WTC11 (cell line): ENCODE measurements at regions not wholly inside any gene's neighbourhood (a gene's known extent, or its start where the extent isn't known, plus 50 kb on each side); places are given as distances from the start of the nearest gene placed in this dataset.
A peak's percentile ranks its signal among the peaks of the same experiment; 100 is the strongest.

Experiments
- ATAC-seq: fragments of 200-7000 bp; cut with Tn5 transposase; 2 replicates; pipeline ENCODE4 v1.10.0; 2021; ENCODE audit warnings: mild to moderate bottlenecking, moderate library complexity
- CTCF ChIA-PET: fragments of 300-600 bp; sonication (Branson Sonifier 250); formaldehyde crosslinking; loops from one replicate; lab custom pipeline; 2021; ENCODE audit warnings: antibody characterized with exemption; lab: Charles Lee
- POLR2A ChIA-PET: fragments of 350-600 bp; sonication (Branson Sonifier 250); formaldehyde crosslinking; loops from one replicate; lab custom pipeline; 2021; ENCODE audit warnings: antibody characterized with exemption; lab: Charles Lee
- DNase-seq: peaks from one replicate; pipeline ENCODE4 v3.0.0; 2021; ENCODE audit warnings: low spot score
- H3K27ac Mint-ChIP-seq: 2 replicates; pipeline ENCODE4 v1.8.0; 2021; ENCODE audit warnings: mixed read lengths
- H3K27me3 Mint-ChIP-seq: 2 replicates; pipeline ENCODE4 v1.8.0; 2021; ENCODE audit warnings: low read depth, mild to moderate bottlenecking, moderate library complexity, mixed read lengths
- H3K36me3 Mint-ChIP-seq: 2 replicates; pipeline ENCODE4 v1.8.0; 2021; ENCODE audit warnings: mixed read lengths
- H3K4me1 Mint-ChIP-seq: 2 replicates; pipeline ENCODE4 v1.8.0; 2022; ENCODE audit warnings: mixed read lengths
- H3K4me3 Mint-ChIP-seq: 2 replicates; pipeline ENCODE4 v1.8.0; 2021; ENCODE audit warnings: mild to moderate bottlenecking, moderate library complexity, mixed read lengths
- H3K9me3 Mint-ChIP-seq: 2 replicates; pipeline ENCODE4 v1.8.0; 2021; ENCODE audit warnings: mixed read lengths
- GABPB1 ChIP-seq: sonication (generic); formaldehyde crosslinking; IDR thresholded peaks from 2 replicates; pipeline ENCODE4 v1.8.1; 2023; ENCODE audit warnings: mild to moderate bottlenecking, missing genetic modification reagents
- IRF2 ChIP-seq: sonication (generic); formaldehyde crosslinking; IDR thresholded peaks from 2 replicates; pipeline ENCODE4 v1.8.0; 2022; ENCODE audit warnings: low read depth, missing genetic modification reagents, borderline replicate concordance
- PRRX2 ChIP-seq: fragments of 250-450 bp; sonication (Bioruptor Pico); IDR thresholded peaks from 2 replicates; pipeline ENCODE4 v1.8.0; 2021; ENCODE audit warnings: mild to moderate bottlenecking
- SMAD3 ChIP-seq: sonication (generic); formaldehyde crosslinking; IDR thresholded peaks from 2 replicates; pipeline ENCODE4 v1.8.0; 2022; ENCODE audit warnings: missing genetic modification reagents, mild to moderate bottlenecking, borderline replicate concordance
- SMAD4 ChIP-seq: sonication (generic); formaldehyde crosslinking; IDR thresholded peaks from 2 replicates; pipeline ENCODE4 v1.8.0; 2022; ENCODE audit warnings: mild to moderate bottlenecking, missing genetic modification reagents
- ZNF138 ChIP-seq: sonication (generic); formaldehyde crosslinking; conservative IDR thresholded peaks from 2 replicates; pipeline ENCODE4 v1.8.1; 2022; ENCODE audit warnings: mild to moderate bottlenecking, moderate library complexity, missing genetic modification reagents
- ZNF219 ChIP-seq: sonication (generic); formaldehyde crosslinking; IDR thresholded peaks from 2 replicates; pipeline ENCODE4 v1.8.0; 2023; ENCODE audit warnings: missing genetic modification reagents, mild to moderate bottlenecking, borderline replicate concordance
- ZNF317 ChIP-seq: sonication (generic); formaldehyde crosslinking; IDR thresholded peaks from 2 replicates; pipeline ENCODE4 v1.8.1; 2023; ENCODE audit warnings: low read depth, mild to moderate bottlenecking, moderate library complexity, missing genetic modification reagents, borderline replicate concordance
- TF ChIP-seq, protein P1 (sequence below): sonication (generic); formaldehyde crosslinking; IDR thresholded peaks from 2 replicates; pipeline ENCODE4 v1.8.0; 2023; ENCODE audit warnings: missing genetic modification reagents
- TF ChIP-seq, protein P2 (sequence below): sonication (generic); formaldehyde crosslinking; IDR thresholded peaks from 2 replicates; pipeline ENCODE4 v1.8.0; 2022; ENCODE audit warnings: mild to moderate bottlenecking, missing genetic modification reagents
- TF ChIP-seq, protein P3 (sequence below): sonication (generic); formaldehyde crosslinking; conservative IDR thresholded peaks from 2 replicates; pipeline ENCODE4 v1.8.1; 2023; ENCODE audit warnings: mild to moderate bottlenecking, low read depth, missing genetic modification reagents, moderate library complexity
- TF ChIP-seq, protein P4 (sequence below): sonication (generic); formaldehyde crosslinking; conservative IDR thresholded peaks from 2 replicates; pipeline ENCODE4 v1.8.1; 2022; ENCODE audit warnings: mild to moderate bottlenecking, missing genetic modification reagents
- TF ChIP-seq, protein P5 (sequence below): fragments of 200-600 bp; IDR thresholded peaks from 2 replicates; pipeline ENCODE4 v1.8.0; 2022; ENCODE audit warnings: antibody characterized with exemption
- TF ChIP-seq, protein P6 (sequence below): sonication (generic); formaldehyde crosslinking; IDR thresholded peaks from 2 replicates; pipeline ENCODE4 v1.8.0; 2022; ENCODE audit warnings: mild to moderate bottlenecking, missing genetic modification reagents
- TF ChIP-seq, protein P7 (sequence below): sonication (generic); formaldehyde crosslinking; IDR thresholded peaks from 2 replicates; pipeline ENCODE4 v1.8.0; 2022; ENCODE audit warnings: mild to moderate bottlenecking, missing genetic modification reagents
- TF ChIP-seq, protein P8 (sequence below): sonication (generic); formaldehyde crosslinking; IDR thresholded peaks from 2 replicates; pipeline ENCODE4 v1.8.1; 2022; ENCODE audit warnings: mild to moderate bottlenecking, moderate library complexity, missing genetic modification reagents
- TF ChIP-seq, protein P9 (sequence below): sonication (generic); formaldehyde crosslinking; IDR thresholded peaks from 2 replicates; pipeline ENCODE4 v1.8.1; 2022; ENCODE audit warnings: low read depth, mild to moderate bottlenecking, moderate library complexity, missing genetic modification reagents, borderline replicate concordance

DNA sequence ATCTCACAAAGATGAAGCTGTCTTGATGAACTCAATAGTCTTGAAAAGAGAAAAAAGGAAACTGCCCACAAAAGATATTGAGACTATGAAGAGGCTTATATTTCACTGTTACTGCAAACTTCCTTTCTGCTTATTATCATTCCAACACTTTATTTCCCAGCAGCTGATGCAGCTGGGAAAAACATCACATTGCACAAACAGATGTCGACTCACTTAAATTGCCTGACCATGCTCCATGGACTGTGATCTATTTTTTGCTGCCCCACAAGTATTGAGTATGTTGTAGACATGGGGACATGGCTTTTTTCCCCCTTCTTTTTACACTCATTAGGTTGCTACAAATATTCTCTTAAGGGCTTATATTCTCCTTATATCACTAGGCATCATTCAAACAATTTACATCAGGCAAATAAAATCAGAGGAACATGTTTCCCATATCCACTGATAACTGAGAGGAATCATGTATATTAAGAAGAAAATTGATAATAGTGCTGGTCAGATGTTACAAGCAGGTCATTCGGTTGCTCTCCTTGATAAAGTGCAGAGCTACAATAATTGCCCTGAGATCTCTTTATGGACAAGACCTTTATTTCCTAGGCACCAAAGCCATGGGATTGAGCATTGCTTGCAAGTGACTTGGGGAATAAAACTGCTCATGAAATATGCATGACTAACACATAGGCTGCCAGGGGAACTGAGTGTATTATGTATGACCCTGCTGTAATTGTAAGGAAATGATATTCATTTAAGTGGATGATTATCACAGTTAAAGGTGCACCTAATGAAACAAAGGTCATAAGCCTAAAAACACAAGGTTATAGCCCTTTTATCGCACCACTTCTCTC, 509.9 kb downstream of the ZNF608 start (continued):
- TF ChIP-seq ZNF219 (CRISPR knock-in tag) (no peak), ZNF317 (CRISPR knock-in tag) (no peak)

DNA sequence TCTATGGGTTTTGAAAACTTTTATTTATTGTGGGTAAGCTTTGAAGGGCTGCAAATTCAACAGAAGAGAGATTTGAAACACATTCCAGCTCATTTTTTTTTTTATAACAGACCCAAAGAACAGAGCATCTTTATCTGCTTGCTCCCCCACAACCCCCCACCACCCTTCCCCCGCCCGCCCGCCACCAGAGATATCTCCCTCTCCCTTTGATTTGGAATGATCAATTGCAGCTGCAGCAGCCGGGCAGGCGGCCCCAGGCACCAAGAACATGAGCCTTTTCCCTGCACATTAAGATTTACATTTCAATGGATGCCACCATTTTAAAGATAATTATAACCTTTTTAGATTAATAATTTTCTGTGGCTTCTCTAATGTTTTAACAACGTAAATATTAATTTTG, 510.9 kb downstream of the ZNF608 start:
- CTCF ChIA-PET = no interaction called here
- H3K4me3 Mint-ChIP-seq = peak overlapping the region; percentile 5; the same call in 1 of the 2 replicates

More for the DNA sequence above, 510.9 kb downstream of the ZNF608 start:
- peak; percentile 33; the same call in 1 of the 2 replicates for ATAC-seq
- H3K36me3 Mint-ChIP-seq = peaks cover 5% of the 10 kb centered on the region
- POLR2A ChIA-PET = no interaction called here
- no peak for TF ChIP-seq SMAD4 (CRISPR knock-in tag)
- TF ChIP-seq, protein P1, sequence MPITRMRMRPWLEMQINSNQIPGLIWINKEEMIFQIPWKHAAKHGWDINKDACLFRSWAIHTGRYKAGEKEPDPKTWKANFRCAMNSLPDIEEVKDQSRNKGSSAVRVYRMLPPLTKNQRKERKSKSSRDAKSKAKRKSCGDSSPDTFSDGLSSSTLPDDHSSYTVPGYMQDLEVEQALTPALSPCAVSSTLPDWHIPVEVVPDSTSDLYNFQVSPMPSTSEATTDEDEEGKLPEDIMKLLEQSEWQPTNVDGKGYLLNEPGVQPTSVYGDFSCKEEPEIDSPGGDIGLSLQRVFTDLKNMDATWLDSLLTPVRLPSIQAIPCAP = no peak
- no peak for TF ChIP-seq PRRX2
- no peak for TF ChIP-seq ZNF138
- TF ChIP-seq, protein P2, sequence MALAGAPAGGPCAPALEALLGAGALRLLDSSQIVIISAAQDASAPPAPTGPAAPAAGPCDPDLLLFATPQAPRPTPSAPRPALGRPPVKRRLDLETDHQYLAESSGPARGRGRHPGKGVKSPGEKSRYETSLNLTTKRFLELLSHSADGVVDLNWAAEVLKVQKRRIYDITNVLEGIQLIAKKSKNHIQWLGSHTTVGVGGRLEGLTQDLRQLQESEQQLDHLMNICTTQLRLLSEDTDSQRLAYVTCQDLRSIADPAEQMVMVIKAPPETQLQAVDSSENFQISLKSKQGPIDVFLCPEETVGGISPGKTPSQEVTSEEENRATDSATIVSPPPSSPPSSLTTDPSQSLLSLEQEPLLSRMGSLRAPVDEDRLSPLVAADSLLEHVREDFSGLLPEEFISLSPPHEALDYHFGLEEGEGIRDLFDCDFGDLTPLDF (CRISPR knock-in tag) = no peak
- TF ChIP-seq, protein P3, sequence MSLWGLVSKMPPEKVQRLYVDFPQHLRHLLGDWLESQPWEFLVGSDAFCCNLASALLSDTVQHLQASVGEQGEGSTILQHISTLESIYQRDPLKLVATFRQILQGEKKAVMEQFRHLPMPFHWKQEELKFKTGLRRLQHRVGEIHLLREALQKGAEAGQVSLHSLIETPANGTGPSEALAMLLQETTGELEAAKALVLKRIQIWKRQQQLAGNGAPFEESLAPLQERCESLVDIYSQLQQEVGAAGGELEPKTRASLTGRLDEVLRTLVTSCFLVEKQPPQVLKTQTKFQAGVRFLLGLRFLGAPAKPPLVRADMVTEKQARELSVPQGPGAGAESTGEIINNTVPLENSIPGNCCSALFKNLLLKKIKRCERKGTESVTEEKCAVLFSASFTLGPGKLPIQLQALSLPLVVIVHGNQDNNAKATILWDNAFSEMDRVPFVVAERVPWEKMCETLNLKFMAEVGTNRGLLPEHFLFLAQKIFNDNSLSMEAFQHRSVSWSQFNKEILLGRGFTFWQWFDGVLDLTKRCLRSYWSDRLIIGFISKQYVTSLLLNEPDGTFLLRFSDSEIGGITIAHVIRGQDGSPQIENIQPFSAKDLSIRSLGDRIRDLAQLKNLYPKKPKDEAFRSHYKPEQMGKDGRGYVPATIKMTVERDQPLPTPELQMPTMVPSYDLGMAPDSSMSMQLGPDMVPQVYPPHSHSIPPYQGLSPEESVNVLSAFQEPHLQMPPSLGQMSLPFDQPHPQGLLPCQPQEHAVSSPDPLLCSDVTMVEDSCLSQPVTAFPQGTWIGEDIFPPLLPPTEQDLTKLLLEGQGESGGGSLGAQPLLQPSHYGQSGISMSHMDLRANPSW (CRISPR knock-in tag) = no peak
- TF ChIP-seq, protein P4, sequence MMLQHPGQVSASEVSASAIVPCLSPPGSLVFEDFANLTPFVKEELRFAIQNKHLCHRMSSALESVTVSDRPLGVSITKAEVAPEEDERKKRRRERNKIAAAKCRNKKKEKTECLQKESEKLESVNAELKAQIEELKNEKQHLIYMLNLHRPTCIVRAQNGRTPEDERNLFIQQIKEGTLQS (CRISPR knock-in tag) = no peak
- TF ChIP-seq, protein P5, sequence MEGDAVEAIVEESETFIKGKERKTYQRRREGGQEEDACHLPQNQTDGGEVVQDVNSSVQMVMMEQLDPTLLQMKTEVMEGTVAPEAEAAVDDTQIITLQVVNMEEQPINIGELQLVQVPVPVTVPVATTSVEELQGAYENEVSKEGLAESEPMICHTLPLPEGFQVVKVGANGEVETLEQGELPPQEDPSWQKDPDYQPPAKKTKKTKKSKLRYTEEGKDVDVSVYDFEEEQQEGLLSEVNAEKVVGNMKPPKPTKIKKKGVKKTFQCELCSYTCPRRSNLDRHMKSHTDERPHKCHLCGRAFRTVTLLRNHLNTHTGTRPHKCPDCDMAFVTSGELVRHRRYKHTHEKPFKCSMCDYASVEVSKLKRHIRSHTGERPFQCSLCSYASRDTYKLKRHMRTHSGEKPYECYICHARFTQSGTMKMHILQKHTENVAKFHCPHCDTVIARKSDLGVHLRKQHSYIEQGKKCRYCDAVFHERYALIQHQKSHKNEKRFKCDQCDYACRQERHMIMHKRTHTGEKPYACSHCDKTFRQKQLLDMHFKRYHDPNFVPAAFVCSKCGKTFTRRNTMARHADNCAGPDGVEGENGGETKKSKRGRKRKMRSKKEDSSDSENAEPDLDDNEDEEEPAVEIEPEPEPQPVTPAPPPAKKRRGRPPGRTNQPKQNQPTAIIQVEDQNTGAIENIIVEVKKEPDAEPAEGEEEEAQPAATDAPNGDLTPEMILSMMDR = no peak
- TF ChIP-seq SMAD3 = no peak
- no peak for TF ChIP-seq IRF2 (CRISPR knock-in tag)
- TF ChIP-seq, protein P6, sequence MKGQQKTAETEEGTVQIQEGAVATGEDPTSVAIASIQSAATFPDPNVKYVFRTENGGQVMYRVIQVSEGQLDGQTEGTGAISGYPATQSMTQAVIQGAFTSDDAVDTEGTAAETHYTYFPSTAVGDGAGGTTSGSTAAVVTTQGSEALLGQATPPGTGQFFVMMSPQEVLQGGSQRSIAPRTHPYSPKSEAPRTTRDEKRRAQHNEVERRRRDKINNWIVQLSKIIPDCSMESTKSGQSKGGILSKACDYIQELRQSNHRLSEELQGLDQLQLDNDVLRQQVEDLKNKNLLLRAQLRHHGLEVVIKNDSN (CRISPR knock-in tag) = no peak
- TF ChIP-seq GABPB1 (CRISPR knock-in tag) = no peak
- TF ChIP-seq, protein P7, sequence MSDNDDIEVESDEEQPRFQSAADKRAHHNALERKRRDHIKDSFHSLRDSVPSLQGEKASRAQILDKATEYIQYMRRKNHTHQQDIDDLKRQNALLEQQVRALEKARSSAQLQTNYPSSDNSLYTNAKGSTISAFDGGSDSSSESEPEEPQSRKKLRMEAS = no peak
- TF ChIP-seq, protein P8, sequence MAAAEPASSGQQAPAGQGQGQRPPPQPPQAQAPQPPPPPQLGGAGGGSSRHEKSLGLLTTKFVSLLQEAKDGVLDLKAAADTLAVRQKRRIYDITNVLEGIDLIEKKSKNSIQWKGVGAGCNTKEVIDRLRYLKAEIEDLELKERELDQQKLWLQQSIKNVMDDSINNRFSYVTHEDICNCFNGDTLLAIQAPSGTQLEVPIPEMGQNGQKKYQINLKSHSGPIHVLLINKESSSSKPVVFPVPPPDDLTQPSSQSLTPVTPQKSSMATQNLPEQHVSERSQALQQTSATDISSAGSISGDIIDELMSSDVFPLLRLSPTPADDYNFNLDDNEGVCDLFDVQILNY (CRISPR knock-in tag) = no peak
- TF ChIP-seq, protein P9, sequence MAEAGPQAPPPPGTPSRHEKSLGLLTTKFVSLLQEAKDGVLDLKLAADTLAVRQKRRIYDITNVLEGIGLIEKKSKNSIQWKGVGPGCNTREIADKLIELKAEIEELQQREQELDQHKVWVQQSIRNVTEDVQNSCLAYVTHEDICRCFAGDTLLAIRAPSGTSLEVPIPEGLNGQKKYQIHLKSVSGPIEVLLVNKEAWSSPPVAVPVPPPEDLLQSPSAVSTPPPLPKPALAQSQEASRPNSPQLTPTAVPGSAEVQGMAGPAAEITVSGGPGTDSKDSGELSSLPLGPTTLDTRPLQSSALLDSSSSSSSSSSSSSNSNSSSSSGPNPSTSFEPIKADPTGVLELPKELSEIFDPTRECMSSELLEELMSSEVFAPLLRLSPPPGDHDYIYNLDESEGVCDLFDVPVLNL (CRISPR knock-in tag) = no peak
- TF ChIP-seq, all 79 proteins: peak for 0
- H3K27ac Mint-ChIP-seq = peak overlapping the region; percentile 82
- H3K27me3 Mint-ChIP-seq = peaks cover 5% of the 10 kb centered on the region; the same call in 1 of the 2 replicates
- H3K4me1 Mint-ChIP-seq = peaks cover 78% of the 10 kb centered on the region
- peaks cover 9% of the 10 kb centered on the region for H3K9me3 Mint-ChIP-seq
- no peak for DNase-seq
